NCI-H69 (cell line): ENCODE measurements at regions not wholly inside any gene's neighbourhood (a gene's known extent, or its start where the extent isn't known, plus 50 kb on each side); places are given as distances from the start of the nearest gene placed in this dataset.

Experiments
- DNase-seq: peaks from one replicate; lab custom pipeline; 2025; lab: John Stamatoyannopoulos, UW

DNA sequence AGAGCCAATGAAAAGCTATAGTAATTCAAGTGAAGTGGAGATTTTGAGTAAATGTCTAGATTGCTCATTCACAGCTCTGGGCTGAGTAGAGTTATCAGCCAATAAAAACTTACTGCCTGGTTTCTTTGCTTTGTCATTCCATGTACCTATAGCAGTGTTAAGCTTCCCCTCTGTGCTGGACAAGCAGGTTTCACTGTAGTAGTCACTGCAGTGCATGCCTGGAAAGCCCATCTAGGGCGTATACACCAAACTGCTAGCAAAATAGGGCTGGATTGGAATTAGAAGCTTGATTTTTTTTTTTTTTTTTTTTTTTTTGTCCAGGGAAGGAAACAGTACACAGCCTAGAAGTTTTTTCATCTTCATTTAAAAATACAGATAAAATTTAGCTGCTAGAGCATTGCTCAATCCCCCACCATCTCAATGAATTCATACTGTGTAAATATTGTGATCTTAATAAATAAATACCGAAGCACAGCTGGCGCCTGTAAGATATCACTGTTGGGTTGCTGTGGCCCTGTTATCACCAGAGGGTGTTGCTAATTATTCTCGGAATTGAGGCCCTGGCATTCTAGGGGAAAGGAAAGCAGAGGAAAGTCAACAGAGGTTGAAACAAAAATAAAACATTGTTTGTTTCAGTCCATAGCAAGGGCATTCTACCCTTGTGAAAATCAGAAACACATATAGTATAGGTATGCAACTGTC lies 968.5 kb upstream of the GJE1 start:
- DNase-seq = no peak

DNA sequence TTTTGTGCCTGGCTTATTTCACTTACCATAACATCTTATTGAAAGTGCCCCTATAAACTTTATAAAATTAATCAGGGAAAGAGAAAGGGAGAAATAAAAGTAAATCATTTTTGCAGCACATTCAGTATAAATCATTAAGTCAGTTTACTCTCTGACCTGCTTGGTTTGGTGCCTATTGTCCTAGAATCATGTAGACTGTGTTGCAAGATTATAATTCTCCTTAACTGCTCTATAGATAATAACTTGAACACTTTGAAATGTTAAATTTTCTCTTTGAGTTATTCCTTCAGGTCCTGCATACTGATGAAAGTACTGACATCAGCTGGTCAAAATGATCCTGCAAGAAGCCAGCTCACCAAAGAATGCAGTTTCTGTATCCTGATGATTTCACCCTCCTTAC lies 969.6 kb upstream of the GJE1 start:
- no peak for DNase-seq

DNA sequence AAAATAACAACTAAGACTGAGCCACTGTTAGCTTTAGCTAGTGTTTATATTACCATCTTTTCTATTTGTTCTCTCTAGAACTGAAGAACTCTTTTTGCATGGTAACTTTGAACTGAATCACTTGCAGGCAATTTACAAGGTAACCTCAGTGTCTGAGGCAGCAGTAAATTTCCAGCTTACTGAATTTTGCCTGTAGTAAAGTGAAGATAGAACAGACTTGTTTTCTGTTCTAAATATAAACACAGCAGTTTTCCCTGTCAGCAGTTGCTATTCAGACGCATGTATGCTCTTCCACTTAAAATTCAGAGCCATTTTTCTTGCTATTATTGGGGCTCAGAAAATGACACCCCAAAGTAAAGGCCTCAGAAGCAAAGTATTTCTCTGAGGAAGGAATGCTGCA lies 974.0 kb upstream of the GJE1 start:
- DNase-seq = no peak

DNA sequence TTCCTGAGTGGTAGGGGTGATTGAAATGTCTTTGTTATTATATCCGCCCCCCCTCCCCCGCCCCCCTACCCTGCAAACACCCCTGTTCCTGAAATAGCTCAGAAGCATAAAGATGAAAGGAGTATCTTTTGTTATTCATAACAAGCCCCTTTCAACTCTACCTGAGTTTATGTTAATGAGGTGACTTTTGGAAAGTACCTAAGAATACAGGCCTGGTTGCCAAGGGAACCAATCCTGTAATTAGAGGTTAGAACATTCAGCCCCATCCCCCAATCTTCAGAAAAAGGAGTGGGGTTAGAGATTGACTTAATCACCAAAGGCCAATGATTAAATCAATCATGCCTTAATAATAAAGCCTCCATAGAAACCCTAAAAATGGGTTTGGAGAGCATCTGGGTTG lies 979.2 kb upstream of the GJE1 start:
- DNase-seq = peak; percentile 92

DNA sequence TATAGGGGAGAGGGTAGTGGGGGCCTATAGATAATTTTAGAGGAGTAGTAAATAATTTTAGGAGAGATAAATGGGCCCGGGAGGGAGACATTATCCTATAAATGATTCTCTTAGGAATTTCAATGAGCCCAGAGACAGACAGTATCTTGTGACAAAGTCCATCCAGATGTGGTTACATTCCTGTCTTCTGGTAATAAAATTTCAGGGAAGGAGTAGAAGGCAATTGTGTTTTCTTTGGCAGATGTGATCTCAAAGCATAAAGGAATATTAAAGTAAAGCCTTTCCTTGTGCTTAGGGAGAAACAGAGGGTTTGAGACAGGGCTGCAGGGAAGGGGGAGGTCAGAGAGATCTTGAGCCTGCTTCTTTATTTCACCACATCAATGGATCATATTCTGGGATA lies 979.8 kb upstream of the GJE1 start:
- DNase-seq = peak; percentile 65

DNA sequence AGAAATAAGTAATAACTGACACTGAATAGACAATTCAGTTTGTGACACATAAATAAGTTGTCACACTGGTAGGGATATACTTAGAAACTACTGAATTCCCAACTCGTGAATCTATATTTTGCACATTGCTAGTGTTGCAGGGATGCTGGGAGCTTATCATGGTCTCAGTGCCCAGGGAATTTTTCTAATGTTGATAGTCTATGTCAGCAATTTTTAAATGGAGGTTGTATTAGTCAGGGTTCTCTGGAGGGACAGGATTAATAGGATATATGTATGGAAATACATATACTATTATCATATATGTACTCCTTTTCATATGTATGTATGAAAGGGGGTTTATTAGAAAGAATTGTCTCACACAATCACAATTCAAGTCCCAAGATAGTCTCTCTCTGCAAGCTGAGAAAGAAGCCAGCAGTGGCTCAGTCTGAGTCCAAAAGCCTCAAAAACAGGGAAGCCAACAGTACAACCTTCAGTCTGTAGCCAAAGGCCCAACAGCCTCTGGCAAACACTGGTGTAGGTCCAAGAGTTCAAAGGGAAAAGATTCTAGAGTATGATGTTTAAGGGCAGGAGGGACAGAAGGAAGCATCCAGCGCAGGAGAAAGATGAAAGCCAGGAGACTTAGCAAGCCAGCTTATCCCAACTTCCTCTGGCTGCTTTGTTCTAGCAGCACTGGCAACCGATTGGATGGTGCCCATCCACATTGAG lies 980.9 kb upstream of the GJE1 start:
- no peak for DNase-seq

DNA sequence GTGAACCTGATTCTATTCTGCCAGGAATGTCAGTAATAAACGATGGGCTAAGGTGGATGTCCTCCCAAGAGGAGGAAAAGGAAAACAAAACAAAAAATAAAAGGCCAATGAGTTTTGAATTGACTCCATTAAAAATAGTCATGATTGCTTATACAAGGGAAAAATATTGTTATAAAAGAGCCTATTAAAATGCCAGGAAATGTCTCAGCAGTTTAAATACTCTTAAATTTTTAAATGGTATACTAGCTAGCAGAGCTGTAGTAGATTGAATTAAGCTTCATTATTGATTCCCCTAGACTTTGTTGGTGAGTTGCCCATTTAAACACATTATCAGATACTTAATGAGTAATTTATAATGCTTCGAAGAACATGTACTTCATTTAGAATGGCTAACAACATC lies 990.9 kb upstream of the GJE1 start:
- no peak for DNase-seq

DNA sequence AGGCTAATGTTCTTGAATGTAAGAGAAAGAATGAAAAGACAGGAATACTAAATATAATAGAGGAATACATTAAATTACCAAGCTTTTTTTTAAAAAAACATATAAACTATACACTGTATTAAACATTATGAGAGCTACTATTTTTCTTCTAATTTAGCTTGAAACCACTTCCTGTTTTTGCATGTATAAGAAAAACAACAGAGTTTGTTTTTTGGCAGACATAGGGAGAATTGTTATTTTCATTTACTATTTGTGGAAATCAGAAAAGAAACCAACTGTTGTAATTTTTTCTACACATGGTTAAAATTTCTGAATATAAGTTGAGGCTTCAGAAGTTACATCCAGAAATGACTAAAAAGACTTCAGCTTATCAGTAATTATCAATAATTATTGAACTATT lies 991.8 kb upstream of the GJE1 start:
- no peak for DNase-seq

DNA sequence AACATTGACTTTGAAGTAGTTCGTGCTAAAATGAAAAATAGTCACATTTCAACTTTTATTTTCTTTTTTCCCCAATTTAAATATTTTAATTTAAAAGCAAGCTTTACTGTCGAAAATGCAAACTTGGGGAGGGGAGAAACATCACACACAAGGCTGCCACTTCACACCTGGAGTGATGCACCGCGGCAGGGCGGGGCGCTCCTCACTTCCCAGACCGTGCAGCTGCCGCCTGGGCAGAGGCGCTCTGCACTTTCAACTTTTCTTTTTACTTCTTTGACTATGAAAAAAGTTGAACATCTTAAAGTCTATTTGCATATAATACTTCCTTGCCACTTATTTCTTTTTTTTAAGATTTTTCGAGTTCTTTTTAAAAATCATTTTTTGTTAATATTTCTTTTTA lies 993.3 kb upstream of the GJE1 start:
- no peak for DNase-seq

DNA sequence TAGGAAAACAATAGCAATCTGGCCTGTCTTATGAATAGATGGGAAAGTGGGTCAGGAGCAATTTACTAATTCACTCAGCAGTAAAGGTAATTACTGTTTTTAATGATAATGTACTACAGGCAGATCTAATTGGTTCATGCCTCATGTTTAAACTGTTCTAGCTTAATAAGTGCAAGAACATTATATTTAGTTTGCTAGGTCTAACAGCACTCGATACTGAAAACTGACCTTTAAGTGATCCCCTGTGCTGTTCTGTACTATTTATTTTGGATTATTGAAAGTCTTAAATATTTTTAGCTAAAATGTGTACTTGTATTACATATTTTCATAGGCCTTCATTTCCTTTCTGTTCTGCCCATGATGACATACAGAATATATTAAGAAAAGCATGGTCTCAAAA lies 998.0 kb upstream of the GJE1 start:
- peak; percentile 87 for DNase-seq

DNA sequence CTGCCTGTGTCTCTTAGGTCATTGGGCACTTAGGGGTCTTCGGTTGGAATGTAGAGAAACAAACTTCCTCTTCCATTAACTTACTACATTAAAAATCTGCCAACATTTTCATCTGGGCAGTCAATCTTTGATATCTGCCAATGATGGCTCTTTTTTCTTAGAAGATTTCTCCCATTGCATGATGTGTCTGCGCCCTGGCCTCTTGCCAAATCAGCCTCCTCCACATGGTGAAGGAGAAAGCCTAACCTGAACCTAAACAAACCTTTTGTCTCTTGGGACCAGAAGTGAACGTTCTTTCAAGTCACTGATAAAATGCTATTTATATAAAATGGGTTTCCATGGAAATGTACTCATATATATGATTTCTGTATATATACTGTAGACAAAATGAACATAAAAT lies 998.9 kb upstream of the GJE1 start:
- DNase-seq = peak; percentile 63

DNA sequence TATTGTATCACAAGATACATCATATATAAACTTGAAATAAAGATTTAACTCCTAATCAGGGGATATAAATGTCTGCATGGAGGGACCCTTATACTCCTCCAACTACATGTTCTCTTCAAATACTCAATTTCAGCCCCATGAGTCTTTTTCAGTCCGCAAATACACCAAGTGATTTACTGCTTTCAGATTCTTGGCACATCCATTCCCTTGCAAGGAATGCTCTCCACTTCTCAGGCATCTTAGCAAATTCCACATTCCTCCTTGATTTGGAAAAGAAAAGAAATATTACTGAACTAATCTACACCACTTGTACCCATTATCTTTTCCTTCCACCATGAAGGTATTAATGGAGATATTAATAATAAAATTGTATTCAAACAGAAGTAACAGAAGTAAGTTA lies 999.4 kb upstream of the GJE1 start:
- DNase-seq = no peak

DNA sequence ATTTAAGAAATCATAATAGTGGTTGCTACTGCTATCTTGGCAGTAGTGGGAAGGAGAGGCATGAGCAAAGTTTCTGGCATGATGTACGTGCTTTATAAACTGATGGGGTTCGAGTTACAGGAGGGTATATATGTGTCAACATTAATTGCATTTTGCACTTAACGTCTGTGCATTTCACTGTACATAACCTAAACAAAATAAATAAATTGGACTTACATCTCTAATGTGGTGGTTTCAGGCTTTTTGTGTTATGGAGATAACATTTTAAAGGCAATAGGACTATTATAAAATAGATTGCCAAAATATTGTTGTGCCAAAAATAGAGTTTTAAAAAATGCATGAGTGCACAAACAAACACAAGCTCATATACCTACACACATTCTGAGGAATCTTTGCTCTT lies 1001.1 kb upstream of the GJE1 start:
- no peak for DNase-seq

DNA sequence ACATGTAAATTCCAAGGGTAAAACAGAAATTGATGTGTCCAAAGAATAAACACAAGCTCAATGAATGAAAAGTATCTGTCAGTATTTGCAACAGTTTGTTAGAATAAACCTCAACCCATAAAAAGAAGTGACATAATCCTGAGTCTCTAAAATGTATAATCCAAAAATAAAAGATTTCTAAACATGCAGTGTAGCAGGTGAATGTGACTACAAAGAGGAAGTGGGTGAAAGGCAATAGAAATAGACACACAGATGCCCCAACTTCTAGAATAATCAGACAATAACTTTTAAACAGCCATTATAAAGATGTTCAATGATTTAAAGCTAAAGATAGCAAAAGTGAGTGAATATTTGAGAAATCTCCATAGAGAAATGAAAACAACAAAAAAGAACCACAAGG lies 1009.2 kb upstream of the GJE1 start:
- no peak for DNase-seq

DNA sequence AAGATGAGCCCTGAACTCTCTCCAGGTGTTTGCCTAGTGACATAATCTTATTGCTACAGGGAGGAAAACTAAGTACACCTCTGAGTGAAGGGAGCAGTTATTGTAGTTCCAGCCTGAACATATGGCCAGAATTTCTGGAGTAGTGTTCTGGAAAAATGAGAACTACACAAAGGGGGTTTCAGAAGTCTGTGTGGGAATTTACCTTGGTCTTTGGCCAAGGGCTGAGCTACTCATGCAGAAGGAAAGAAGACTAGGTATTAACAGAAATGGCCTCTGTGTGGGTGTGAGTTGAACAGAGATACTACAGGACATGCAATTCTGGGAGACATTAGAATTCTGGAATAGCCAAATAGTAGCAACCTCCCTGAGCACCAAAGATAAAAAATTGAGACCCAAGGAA lies 1009.7 kb upstream of the GJE1 start:
- peak; percentile 81 for DNase-seq

DNA sequence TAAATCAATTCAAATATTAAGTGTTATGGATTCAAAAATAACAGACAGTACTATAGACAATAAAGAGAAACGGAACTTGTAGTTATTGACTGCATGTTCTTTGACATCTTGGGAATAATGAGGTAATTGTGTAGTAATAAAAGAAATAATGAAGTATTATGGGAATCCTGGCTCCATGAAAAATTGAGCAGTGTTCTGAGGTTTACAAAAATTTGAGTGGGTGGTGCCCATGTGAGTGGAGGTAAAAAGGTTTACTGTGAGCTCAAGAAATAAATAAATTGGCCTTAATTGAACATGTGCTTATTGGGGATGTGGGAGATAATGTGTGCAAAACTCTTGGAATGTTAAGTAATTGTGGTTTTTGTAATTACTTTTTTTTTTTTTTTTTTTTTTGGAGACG lies 1013.7 kb upstream of the GJE1 start:
- DNase-seq = no peak

DNA sequence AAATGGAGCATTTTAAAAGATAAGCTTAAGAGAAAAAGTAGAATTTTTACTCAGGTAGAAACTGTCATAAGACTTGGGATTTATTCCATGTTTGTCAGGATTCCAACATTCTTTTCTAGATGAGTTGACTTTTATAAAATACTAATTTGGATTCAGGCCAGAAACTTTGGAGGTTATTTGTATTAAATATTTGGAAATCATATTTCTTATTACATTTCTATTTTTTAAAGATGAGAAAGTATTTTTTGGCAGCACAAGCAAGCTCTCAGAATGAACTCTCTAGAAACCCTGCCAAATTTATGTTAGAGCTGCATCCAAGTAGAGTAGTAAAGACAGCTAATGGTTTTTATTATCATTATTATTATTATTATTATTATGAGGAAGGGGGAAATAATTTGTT lies 1014.9 kb upstream of the GJE1 start:
- DNase-seq = no peak

DNA sequence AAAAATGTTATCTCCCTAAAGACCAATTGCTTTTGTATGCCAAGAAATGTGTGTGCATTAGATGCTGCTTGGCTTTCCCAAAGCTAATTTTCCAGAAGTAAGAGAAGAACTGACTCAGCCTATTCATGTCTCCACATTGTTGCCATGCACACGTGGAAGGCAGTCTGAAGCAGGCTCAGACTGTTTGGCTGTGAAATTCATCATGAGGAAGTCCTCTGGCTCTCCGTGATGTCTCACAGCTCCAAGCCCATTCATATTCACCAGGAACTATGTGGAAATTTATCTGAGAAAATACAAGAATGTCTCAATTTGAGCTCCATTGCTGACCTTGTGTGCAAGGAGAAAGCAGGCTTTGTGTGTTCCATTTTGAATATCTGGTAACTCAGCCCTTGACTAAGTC lies 1022.2 kb upstream of the GJE1 start:
- DNase-seq = no peak

DNA sequence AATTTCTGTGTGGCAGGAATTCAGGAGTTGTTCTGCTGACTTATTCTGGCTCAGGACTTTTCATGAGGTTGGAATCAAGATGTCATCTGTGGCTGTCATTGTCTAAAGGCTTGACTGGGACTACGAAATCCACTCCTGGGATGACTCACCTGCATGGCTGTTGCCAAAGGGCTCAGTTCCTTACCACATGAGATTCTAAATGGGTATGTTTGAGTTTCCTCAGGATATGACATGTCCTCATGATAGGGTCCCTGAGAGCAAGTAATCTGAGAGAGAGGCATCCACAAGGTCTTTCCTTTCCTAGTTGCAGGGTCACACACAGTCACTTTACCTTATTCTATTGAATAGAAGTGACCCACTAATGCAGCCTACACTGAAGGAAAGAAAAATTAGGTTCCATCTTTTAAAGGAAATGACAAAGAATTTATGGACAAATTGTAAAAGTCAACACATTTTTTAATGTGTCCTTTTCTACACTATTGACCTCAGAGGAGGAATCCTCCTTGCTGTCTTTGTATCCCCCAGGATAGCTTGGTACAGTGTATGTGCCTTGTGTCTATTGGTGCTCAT lies 1025.0 kb upstream of the GJE1 start:
- DNase-seq = peak; percentile 14

DNA sequence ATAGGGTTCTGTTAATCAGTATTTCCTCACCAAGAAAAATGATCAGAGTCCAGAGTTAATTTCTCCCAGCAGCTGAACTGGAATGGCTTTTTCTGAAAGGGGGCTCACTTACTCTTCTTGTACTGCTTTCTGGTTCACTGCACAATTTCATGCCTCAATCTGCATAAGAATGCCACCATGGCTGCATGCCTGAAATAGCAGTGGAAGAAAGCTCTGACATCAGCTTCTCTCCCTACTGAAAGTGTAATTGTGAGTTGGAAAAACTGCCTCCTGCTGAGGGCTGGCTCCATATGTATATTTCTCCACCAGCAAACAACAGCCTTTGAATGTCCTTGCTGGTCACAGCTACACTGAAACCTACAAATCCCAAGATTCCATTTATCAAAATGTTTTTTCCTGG lies 1027.2 kb upstream of the GJE1 start:
- peak; percentile 71 for DNase-seq

DNA sequence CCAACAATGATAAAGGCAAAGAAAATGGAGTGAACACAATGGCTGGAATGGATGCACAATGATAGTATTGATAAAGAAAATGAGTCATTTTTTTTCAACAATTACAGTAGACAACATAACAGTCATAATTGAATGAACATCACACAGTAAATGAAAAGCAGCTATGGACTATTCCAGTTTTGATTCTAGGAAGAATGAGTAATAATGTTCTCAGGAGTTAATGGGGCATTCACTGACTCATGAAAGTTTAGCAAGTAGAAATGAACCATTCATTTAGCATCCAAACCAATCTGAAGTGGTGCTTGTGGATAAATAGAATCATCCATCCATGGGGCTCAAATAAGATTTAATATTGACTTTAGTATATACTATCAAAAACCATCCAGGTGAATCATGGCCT lies 1029.5 kb upstream of the GJE1 start:
- peak; percentile 25 for DNase-seq

DNA sequence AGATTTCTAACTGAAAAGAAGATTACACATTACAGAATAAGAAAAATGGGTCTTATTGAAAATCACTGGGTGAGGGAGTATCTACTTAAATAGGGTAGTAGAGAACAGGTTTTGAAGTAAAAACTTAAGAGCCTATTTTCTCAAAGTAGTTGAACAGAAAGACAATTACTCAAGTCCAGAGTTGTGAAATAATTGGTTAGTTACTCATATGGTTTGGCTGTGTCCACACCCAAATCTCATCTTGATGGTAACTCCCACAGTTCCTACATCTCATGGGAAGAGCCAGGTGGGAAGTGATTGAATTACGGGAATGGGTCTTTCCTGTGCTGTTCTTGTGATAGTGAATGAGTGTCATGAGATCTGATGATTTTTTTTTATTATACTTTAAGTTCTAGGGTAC lies 1035.3 kb upstream of the GJE1 start:
- DNase-seq = no peak

DNA sequence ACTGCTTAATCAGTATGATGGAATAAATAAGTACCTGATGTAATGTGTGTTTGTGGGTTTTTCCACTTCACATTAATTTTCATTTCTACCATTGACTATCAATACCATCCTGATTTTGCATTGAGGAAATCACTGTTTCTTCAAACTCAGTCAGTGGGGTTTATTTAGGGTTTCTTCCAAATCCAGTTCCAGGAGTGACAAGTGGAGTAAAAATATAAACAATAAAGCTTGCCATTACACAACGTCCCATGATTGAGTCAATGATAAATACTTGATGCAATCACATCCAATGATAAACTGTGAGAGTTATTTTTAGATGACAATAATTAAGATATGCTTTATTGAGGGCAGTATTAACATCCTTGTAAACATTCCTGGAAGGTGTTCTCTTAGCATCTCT lies 1037.4 kb upstream of the GJE1 start:
- no peak for DNase-seq

DNA sequence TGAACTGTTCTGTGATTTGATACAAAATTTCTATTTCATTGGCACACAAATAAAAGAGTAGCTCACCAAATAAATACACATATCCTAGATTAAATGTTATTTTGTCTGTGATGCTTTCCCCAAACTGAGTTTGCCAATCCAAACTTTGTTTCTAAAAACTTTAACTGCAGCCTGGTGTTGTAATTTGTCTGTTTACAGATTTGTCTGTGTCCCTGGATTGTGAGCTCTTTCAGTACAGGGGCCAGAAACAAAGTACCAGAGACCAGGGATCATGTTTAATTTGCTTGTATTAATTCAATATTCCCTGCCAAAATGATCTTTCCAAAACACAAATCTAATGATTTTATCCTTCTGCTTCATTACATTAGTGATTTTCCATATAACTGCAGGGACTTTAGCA lies 1044.6 kb upstream of the GJE1 start:
- DNase-seq = no peak
